ENCODE measurements at regions not wholly inside any gene's neighbourhood (a gene's known extent, or its start where the extent isn't known, plus 50 kb on each side); places are given as distances from the start of the nearest gene placed in this dataset.
"Not testable (repeated sequence)": the region's sequence is repeated elsewhere in the genome, so short reads cannot be mapped to it uniquely, and the experiment has no call there.

GRCh38 chr10:46095943-46096342 is 49.9 kb upstream of the MSMB start:
- H4K20me1 ChIP-seq (ENCODE audit: insufficient read depth, low read length); H3K9ac ChIP-seq (ENCODE audit: low read length); FAIRE-seq; H3K9me3 Mint-ChIP-seq (ENCODE audit: unreplicated experiment); H3K27me3 Mint-ChIP-seq (ENCODE audit: low read depth, unreplicated experiment); H2AFZ ChIP-seq (ENCODE audit: low read depth, low read length); H3K27ac ChIP-seq (ENCODE audit: low read depth, low read length); H3K36me3 ChIP-seq (ENCODE audit: insufficient read depth, low read length); H3K4me1 ChIP-seq (ENCODE audit: insufficient read depth, low read length); H3K9me3 ChIP-seq (ENCODE audit: insufficient read depth, low read depth, low read length); DNase-seq (ENCODE audit: low read depth); H3K79me2 ChIP-seq (ENCODE audit: insufficient read depth, low read length); H3K4me3 ChIP-seq (ENCODE audit: insufficient read depth, low read depth, low read length); H3K36me3 Mint-ChIP-seq (ENCODE audit: low read depth, unreplicated experiment); H3K27me3 ChIP-seq (ENCODE audit: insufficient read depth, low read length); H3K4me2 ChIP-seq (ENCODE audit: low read length): not testable (repeated sequence)
- Mint-ChIP-seq H3K4me3 (ENCODE audit: unreplicated experiment) (peak overlapping the region; percentile 62), H3K27ac (ENCODE audit: unreplicated experiment) (peak overlapping the region; percentile 75), H3K4me1 (ENCODE audit: low read depth, unreplicated experiment) (peaks cover 18% of the 10 kb centered on the region)

- DNase-seq (ENCODE audit: low read depth) = no peak
- H3K9me3 ChIP-seq (ENCODE audit: insufficient read depth, low read depth, low read length) = no peaks in the 10 kb centered on the region
- Mint-ChIP-seq H3K4me1 (ENCODE audit: low read depth, unreplicated experiment) (peaks cover 18% of the 10 kb centered on the region), H3K9me3 (ENCODE audit: unreplicated experiment) (peaks cover 3% of the 10 kb centered on the region), H3K4me3 (ENCODE audit: unreplicated experiment) (peak overlapping the region; percentile 62), H3K36me3 (ENCODE audit: low read depth, unreplicated experiment) (no peaks in the 10 kb centered on the region), H3K27ac (ENCODE audit: unreplicated experiment) (peak overlapping the region; percentile 75), H3K27me3 (ENCODE audit: low read depth, unreplicated experiment) (no peaks in the 10 kb centered on the region)
- H2AFZ ChIP-seq (ENCODE audit: low read depth, low read length) = no peak overlapping the region
- no peaks in the 10 kb centered on the region for H4K20me1 ChIP-seq (ENCODE audit: insufficient read depth, low read length)
- H3K27ac ChIP-seq (ENCODE audit: low read depth, low read length) = no peak overlapping the region
- H3K27me3 ChIP-seq (ENCODE audit: insufficient read depth, low read length) = no peaks in the 10 kb centered on the region
- no peak overlapping the region for H3K9ac ChIP-seq (ENCODE audit: low read length)
- H3K4me1 ChIP-seq (ENCODE audit: insufficient read depth, low read length) = no peaks in the 10 kb centered on the region
- H3K79me2 ChIP-seq (ENCODE audit: insufficient read depth, low read length) = no peaks in the 10 kb centered on the region
- TF ChIP-seq CTCF (IDR thresholded peaks at IDR 0.05; ENCODE audit: insufficient read depth, low read depth, low read length) (no peak), EZH2 (IDR thresholded peaks at IDR 0.05; ENCODE audit: insufficient read depth, low read length) (no peak)
- no peaks in the 10 kb centered on the region for H3K36me3 ChIP-seq (ENCODE audit: insufficient read depth, low read length)
- H3K4me3 ChIP-seq (ENCODE audit: insufficient read depth, low read depth, low read length) = no peak overlapping the region
- FAIRE-seq = no peak
- H3K4me2 ChIP-seq (ENCODE audit: low read length) = no peak overlapping the region
Measured at GRCh38 chr10:46096446-46096845, 50.4 kb upstream of the MSMB start.

- H3K4me2 ChIP-seq (ENCODE audit: low read length) = no peak overlapping the region
- Mint-ChIP-seq H3K27ac (ENCODE audit: unreplicated experiment) (peak overlapping the region; percentile 75), H3K4me1 (ENCODE audit: low read depth, unreplicated experiment) (peaks cover 18% of the 10 kb centered on the region), H3K9me3 (ENCODE audit: unreplicated experiment) (peaks cover 3% of the 10 kb centered on the region), H3K27me3 (ENCODE audit: low read depth, unreplicated experiment) (no peaks in the 10 kb centered on the region), H3K4me3 (ENCODE audit: unreplicated experiment) (no peak overlapping the region), H3K36me3 (ENCODE audit: low read depth, unreplicated experiment) (no peaks in the 10 kb centered on the region)
- TF ChIP-seq CTCF (IDR thresholded peaks at IDR 0.05; ENCODE audit: insufficient read depth, low read depth, low read length) (no peak), EZH2 (IDR thresholded peaks at IDR 0.05; ENCODE audit: insufficient read depth, low read length) (no peak)
- H3K4me1 ChIP-seq (ENCODE audit: insufficient read depth, low read length) = no peaks in the 10 kb centered on the region
- no peak overlapping the region for H3K27ac ChIP-seq (ENCODE audit: low read depth, low read length)
- no peaks in the 10 kb centered on the region for H3K27me3 ChIP-seq (ENCODE audit: insufficient read depth, low read length)
- H3K9me3 ChIP-seq (ENCODE audit: insufficient read depth, low read depth, low read length) = no peaks in the 10 kb centered on the region
- H4K20me1 ChIP-seq (ENCODE audit: insufficient read depth, low read length) = no peaks in the 10 kb centered on the region
- no peak overlapping the region for H2AFZ ChIP-seq (ENCODE audit: low read depth, low read length)
- no peak overlapping the region for H3K9ac ChIP-seq (ENCODE audit: low read length)
- no peaks in the 10 kb centered on the region for H3K79me2 ChIP-seq (ENCODE audit: insufficient read depth, low read length)
- no peak overlapping the region for H3K4me3 ChIP-seq (ENCODE audit: insufficient read depth, low read depth, low read length)
- no peak for DNase-seq (ENCODE audit: low read depth)
- H3K36me3 ChIP-seq (ENCODE audit: insufficient read depth, low read length) = no peaks in the 10 kb centered on the region
- FAIRE-seq = no peak
Measured at GRCh38 chr10:46096909-46097575, 51.0 kb upstream of the MSMB start.
